NCI-H1436 (cell line): ENCODE measurements at regions not wholly inside any gene's neighbourhood (a gene's known extent, or its start where the extent isn't known, plus 50 kb on each side); places are given as distances from the start of the nearest gene placed in this dataset.
A peak's percentile ranks its signal among the peaks of the same experiment; 100 is the strongest.
"Not testable (repeated sequence)": the region's sequence is repeated elsewhere in the genome, so short reads cannot be mapped to it uniquely, and the experiment has no call there.

Experiments
- DNase-seq: peaks from one replicate; lab custom pipeline; 2025; lab: John Stamatoyannopoulos, UW

DNA sequence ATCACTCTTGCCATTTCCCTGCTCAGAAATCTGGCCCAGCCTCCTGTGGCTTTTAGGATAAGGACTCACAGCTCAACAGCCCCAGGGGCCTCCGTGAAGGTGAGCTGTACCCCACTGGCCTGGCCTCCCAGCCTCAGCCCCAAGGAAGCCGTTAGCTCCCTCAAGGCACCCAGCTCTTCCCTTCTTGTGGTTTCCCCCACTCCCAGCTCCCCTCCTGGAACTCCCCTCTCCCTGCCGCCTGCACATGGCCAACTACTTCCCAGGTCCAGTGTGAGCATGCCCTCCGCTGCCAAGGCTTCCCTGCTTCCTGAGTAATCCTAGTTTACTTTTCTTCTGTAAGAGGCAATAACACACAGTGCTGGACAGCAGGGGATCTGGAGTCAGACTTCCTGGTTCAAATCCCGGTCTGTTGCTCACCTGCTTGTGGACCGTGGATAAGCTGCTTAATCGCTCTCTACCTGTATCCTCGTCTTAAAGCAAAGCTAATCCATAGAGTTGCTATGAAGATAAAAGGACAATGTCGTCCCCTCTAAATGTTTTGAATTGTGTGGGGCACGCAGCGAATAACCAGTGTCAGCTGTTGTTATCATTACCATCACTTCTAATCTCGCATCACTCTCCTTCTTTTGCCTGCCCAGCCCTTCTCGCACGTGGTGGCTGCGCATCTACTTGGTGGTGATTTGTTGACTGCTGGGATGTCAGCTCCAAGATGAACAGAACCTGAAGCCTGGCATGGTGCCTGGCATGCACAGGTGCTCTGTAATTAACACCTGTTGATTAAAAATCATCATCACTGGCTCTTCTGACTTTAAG is 86.6 kb downstream of the C5orf15 start:
- DNase-seq: no peak

DNA sequence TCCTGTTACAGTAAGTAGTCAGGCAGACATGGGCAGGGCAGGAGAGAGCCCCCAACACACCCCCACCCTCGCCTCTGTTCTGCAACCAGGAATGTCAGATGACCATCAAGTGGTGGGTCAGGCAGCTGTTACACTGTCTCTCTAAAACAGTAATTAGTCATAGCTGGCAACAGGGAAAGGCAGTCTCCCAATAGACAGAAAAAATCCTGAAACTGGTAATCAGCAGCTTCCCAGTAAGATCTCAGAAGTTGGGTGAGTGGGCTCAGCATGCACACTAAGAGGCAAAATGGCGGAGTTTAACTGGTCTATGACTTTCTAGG is 90.2 kb downstream of the C5orf15 start:
- no peak for DNase-seq

DNA sequence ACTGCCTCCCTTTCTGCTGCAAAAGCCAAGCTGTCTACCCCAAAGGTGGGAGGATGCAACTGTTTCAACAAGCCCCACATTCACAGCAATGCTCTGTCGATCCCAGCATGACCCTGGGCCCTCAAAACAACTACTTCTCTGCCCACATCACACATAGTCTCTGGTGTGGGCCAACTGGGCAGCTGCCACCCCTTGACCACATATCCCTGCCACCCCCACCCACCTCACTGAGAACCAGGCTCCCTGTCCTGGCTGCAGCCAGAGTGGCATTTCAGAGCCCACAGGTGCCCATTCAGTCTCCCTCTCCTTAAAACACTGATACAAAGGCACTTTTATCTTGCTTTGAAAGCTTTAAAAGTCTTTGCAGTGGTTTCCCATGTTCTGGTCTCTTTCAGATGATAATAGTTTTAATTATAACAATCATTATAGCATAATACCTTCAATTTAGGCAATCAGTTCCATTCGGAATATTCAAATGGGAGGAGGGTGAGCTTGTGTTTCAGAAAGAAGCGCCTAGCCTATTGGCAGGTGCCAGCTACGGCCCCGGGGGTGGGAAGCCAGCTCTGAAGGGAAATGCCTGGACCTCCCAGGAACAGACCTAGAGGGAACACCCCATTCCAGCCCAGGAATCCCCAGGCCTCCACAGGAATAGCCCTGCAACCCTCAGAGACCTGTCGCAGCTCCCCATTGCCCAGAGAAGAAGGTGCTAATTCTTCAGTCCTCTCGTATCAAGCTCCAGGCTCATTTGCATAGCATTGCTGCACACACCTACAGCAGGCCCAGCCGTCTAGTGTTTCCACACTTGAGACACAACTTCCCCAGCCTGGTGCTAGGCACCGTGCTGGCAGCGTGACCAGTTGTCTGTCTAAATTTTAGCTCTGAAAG is 90.8 kb downstream of the C5orf15 start:
- DNase-seq: no peak

DNA sequence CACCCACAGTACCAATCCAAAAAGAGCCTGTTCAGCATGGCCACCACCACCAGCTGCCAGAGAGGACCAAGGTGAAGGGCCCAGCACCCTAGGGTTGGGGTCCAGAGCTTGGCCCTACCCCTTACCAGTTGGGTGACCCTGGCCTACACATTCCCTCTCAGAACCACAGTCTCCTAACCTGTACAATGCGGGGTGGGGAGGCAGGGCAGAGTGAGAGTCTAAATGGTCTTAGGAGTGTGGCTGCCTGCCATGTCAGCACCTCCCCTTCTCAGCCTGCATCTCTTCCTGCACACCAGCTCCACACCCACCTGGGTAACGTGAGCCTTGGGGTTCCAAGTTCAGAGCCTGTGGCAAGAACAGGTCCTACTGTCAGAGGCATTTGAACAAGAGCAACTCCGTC is 92.2 kb downstream of the C5orf15 start:
- no peak for DNase-seq

DNA sequence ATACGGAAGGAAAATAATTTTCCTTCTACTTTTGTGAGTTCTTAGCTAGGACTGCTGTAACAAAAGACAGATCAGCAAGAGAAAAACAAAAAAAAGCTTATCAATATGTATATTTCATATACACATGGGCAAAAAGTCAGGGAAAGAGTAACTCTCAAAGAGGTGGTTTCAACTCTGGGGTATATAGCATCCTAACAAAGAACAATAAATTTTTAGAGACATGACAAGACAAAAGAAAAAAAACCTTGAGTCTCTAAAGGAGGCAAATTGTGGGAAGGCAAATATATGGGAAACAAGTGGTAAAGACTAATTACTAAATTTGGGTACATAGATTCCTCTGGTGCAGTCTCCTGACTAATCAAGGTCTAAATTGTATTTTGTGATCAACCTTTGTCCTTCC is 93.2 kb downstream of the C5orf15 start:
- DNase-seq: no peak

GRCh38 chr5:133873449-133873848 is 95.0 kb downstream of the C5orf15 start:
- DNase-seq: no peak

DNA sequence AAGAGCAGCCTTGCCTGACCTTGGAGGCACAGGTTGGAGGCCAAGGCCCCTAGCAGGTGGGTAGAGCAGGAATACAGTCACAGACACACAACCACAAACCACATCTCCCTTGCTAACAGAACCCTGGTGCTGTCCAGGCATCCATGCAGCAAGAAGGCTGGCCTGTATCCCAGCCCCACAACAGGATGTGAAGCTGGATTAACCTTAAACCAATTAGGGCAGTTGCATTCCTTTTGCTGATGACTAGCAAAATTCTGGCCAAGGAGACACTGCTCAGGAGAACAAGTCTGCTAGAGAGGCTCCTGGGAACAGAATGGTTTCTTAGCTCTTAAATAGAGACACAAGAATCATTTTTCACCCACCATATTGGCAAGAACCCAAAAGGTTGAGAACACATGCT is 97.8 kb downstream of the C5orf15 start:
- no peak for DNase-seq

DNA sequence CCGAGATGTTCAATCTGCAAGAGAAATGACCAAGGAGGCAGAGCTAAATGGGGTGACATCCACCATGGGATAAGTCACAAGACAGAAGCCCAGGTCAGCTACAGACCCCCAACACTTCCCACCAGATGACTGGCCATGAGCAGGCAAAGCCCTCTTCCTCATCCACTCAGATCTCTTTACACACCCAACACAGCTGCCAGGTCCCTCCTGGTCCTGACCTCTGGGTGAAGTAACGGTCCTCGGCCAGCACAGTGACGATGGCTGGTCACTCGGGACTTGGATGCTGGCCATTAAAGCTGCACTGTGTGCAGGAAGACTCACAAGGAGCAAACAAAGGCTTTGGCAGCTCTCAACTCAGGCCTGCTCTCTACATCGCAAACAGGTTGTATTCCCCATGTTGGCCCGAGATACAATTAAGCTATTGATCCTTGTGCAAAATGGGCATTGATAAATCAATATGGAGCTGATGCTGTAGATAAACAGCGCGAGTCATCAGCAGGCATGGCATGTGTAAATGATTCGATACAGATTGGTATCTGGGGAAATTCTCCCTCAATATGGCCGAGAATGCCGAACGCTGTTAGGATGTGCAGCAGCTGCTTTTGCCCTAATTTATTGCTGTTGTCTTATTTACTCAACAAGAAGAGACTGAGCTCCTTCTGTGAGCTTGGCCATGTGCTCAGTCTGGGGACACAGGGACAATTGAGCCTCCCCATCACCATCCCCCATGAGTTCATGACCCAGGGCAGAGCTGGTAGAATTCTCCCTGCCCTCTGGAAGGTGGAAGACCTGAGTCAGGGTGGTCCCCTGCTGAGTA is 98.7 kb downstream of the C5orf15 start:
- no peak for DNase-seq

DNA sequence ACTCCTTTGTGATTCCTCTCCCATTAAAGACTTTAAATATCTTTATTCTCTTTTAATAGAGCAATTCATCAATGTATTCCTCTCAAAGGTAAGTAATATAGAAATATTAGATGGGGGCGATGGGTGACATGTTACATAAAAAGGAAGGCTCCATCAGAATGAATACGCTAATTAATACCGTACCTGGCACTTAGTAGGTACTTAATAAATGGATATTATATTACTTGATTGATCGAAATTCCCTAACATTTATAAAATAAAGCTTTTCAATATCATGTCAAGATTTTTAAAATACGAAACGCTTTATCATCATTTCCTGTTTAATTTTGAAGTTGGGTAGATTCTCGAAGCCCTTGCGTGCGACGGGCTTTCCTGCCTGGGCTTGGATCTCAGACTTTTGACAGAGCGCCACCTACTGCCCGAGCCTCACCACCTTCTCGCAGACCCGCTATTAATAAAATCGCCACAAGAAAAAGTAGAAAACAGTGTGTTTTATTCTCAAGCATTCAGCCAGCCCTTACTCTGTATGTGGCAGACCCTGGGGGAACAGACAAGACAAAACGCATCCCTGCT is 99.4 kb downstream of the C5orf15 start:
- peak; percentile 11 for DNase-seq

DNA sequence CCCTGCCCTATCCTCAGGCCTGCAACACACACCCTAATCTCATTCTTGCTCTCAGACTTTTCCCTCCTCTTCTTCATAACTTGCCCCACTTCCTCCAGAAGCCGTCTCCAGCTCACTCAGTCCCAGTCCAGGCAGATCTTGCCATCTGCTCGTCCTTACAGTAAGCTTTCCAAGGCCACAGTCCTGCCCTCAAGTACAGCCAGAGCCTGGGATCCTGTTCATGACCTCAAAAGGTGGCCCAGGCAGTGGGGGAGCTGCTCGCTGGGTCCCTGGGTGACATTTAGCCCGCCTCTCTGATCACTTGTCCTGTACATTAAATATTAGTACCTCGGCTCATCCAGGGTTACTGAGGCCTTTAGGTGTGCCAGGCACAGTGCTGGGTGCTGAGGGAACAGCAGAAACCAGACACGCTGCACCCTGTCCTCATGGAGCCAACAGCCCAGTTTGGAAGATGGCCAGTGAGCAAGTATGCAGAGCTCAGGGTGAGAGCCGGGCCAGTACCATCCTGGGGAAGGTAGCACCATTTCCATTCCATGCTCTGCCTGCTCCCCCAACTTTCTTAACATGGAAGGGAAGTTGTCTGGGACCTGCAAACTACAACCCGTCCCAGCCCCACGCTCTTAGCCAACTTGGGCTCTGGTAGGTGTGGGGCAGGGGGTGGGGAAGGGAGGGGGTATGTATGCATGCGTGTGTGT is 100.4 kb downstream of the C5orf15 start:
- no peak for DNase-seq

- DNase-seq: no peak
Observed at GRCh38 chr5:133867341-133867740, 101.1 kb downstream of the C5orf15 start.

DNA sequence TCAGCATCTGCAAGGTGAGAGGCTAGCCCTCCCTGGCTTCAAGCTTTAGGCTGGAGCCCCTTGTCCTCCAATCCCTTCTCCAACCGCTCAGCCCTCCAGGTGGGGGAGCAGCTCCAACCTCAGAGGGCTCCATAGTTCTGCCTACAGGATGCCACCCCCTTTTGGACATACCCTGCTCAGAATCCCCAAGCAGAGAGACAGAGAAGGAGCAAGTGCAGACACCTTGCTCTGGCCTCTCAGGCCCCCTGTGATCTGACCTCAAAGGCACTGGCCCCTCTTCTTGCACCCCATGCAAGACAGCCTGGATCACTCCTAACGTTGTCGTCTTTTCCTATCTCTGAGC is 101.6 kb downstream of the C5orf15 start:
- DNase-seq: no peak

- no peak for DNase-seq
Observed at GRCh38 chr5:133866160-133866902, 102.1 kb downstream of the C5orf15 start.

DNA sequence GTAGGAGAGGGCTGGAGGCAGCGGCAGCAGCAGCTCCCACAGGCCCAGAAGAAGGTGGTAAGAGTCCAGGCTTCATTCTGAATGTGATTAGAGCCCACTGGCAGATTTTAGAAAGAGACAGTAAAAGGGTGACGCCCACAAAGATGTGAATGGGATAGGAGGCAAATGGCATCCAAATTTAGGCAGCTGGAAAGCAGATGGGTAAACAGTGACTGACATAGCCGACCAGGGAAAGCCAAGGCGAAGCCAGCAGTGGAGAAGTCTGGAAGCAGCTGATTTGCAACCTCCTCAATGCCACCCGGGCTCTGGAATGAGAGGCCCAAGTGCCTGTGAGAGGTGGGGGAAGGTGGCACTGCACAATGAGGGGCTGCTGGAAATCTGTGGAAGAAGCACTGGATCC is 103.3 kb downstream of the C5orf15 start:
- DNase-seq: no peak

GRCh38 chr5:133864711-133865110 is 103.7 kb downstream of the C5orf15 start:
- DNase-seq: no peak

DNA sequence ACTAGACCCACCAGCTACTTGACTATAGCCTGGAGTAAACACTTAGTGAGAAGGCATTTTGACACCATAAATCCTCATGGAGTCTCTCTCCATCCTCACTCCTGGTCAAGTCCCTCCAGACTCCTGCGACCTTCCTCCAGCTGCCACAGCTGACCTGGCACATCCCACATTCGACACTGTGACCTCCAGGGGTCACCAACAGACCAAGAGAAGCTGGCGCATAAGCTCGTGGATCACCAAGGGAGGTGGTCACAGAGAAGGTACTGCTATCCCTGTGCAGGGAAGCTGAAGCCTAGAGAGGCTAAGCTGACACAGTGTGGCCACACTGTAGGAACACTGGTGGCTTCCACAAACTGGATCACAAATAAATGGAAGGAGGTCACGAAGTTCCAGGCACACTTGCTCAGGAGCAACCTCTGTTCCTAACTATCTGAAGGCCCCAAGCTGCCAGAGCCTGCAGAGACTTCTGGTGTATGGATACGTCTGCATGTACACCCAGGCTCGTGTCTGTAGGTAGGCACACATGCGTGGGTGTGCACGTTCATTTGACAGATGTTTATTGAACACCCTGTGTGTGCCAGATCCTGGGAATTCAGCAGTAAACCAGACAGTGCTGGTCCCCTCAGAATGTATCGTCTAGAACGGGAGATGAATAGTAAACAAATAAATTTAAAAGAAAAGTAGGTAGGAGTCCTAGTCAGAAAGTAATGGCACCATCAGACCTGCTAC is 104.4 kb downstream of the C5orf15 start:
- DNase-seq: no peak

GRCh38 chr5:133861161-133861737 is 107.2 kb downstream of the C5orf15 start:
- no peak for DNase-seq

DNA sequence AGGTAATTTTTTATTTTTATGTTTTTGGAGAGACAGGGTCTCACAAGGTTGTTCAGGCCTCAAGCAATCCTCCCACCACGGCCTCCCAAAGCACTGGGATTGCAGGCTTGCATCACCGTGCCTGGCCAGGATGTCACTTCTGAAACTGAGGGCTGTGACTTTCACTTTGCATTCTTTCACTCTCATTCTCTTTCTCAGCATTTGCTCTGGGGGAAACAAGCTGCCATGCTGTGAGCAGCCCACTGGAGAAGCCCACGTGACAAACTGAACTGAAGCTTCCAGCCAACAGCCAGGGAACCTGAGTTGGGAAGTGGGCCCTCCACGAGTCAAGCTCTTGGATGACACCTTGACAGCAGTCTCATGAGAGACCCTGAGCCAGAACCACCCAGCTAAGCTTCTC is 109.4 kb downstream of the C5orf15 start:
- DNase-seq: no peak

DNA sequence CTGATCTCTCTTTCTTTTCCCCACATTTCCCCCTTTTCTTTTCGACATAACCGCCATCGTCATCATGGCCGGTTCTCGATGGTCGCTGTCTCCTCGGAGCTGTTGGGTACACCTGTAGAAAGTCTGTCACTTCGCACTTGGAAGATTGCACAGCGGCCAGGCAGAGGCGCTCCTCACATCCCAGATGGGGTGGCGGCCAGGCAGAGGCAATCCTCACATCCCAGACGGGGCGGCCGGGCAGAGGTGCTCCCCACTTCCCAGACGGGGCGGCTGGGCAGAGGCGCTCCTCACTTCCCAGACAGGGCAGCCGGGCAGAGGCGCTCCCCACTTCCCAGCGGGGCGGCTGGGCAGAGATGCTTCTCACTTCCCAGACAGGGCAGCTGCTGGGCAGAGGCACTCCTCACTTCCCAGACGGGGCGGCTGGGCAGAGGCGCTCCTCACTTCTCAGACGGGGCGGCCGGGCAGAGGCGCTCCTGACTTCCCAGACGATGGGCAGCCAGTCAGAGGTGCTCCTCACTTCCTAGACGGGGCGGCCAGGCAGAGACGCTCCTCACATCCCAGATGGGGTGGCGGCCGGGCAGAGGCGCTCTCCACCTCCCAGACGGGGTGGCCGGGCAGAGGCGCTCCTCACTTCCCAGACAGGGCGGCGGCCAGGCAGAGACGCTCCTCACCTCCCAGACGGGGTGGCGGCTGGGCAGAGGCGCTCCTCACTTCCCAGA is 110.7 kb downstream of the C5orf15 start:
- DNase-seq: not testable (repeated sequence)
